NOMO-1 (cell line): ENCODE measurements at regions not wholly inside any gene's neighbourhood (a gene's known extent, or its start where the extent isn't known, plus 50 kb on each side); places are given as distances from the start of the nearest gene placed in this dataset.
A peak's percentile ranks its signal among the peaks of the same experiment; 100 is the strongest.
"Not testable (repeated sequence)": the region's sequence is repeated elsewhere in the genome, so short reads cannot be mapped to it uniquely, and the experiment has no call there.

Experiments used
- DNase-seq, 2 experiments: peaks; one replicate each; lab custom pipeline; 2025; ENCODE audit not compliant: unreplicated experiment in 2 of 2; lab: John Stamatoyannopoulos, UW

DNA sequence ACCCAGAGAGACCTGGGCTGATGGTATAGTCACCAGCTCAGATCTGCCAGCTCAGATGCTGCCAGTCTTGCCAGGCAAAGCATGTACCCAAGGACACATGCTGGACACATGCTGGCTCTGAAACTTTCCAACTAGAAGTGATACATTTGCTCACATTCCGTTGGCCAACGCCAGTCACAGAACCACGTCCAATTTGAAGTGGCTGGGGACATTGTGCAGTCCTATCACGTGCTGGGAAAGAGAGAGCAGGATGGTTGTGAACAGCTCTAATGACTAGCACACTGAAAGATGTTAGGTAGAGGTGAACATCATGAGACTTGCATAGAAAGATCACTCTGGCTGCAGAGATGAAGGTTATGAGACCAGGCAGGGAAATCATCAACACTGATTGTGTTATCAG is 308.5 kb upstream of the ROPN1 start:
- DNase-seq = no peak

GRCh38 chr3:124303305-124303910 is 311.5 kb upstream of the ROPN1 start:
- no peak for DNase-seq

- no peak for DNase-seq
Measured at GRCh38 chr3:124306665-124307064, 314.7 kb upstream of the ROPN1 start.

- DNase-seq = no peak
Measured at GRCh38 chr3:124313621-124314020, 321.7 kb upstream of the ROPN1 start.

GRCh38 chr3:124315215-124316033 is 323.5 kb upstream of the ROPN1 start:
- no peak for DNase-seq

DNA sequence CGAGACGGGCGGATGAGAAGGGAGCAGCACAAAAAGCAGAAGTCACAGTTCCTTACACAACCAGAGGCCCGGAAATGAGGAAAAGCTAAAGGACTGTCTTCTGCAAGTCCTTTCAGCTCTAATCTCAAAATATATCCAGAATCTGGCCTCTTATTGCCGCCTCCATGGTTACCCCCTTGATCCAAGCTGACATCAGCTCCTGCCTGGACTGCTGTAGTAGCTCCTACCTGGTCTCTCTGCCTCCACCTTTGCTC is 324.0 kb upstream of the ROPN1 start:
- DNase-seq = peak; percentile 52 to 57

DNA sequence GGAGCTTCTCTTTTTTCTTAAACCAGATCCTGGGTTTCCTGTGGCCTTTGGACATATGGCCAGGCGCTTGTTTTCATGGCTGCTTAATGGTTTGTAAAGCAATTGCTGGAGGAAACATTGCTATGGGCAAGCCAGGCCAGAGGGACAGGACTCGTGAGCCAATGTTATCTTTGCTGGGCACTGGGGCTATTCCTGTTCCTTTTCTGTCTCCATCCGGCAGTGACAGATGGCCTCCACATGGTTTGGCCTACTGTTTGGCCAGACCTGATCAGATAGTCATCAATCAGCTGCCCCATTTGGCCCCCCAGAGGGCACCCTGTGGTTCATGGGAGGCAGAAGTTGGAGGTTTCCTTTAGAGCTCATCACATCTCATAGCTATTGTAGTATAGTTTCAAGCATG is 326.1 kb upstream of the ROPN1 start:
- no peak for DNase-seq

DNA sequence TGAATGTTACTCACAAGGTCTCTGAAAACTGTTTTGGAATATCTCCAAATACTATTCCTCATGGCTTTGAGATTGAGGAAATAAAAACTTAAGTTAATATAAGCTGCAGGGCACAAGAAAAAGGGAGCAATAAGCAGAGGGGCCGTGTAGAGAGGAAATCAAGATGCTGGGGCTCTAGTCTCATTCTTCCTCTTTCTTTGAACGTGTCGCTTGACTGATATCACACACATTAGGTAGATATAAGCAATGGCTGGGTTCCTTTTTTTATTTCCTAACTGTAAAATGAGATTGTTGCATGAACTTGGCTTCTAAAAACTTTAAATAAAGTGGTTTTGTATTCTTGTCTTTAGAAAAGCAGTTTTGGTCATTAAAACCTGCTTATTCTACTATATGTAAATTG is 326.7 kb upstream of the ROPN1 start:
- DNase-seq = peak in 1 of 2 experiments; percentile 23

- DNase-seq = no peak
Measured at GRCh38 chr3:124320976-124321375, 329.1 kb upstream of the ROPN1 start.

DNA sequence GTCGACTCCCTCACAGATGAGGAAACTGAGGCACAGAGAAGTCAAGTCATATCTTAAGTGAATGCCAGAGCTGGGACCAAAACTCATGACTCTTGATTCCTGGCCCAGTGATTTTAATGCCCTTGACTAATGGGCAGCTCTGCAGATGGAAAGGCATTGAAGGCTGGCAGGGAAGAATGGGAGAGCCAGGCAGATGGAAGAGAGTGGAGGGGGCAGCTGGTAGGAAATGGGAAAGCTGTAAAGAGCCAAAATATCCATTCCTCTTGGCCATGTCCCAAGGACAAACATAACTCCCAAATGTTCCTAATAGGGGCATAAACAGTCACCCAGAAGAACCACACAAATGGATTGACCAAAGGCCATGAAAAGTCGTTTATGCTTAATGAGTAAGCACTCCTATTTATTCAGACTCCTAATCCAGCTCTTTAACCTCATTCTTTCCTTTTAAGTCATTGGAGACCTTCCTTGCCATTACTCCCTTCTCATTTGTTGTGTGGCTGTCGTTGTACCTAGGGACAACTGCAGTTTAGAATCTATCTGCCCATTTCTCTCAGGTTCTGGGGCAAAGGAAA is 330.5 kb upstream of the ROPN1 start:
- DNase-seq = no peak

- DNase-seq = no peak
Measured at GRCh38 chr3:124322966-124323365, 331.0 kb upstream of the ROPN1 start.

GRCh38 chr3:124325248-124325647 is 333.3 kb upstream of the ROPN1 start:
- no peak for DNase-seq

GRCh38 chr3:124329723-124330122 is 337.8 kb upstream of the ROPN1 start:
- no peak for DNase-seq

GRCh38 chr3:124333931-124334640 is 342.2 kb upstream of the ROPN1 start:
- DNase-seq = no peak

DNA sequence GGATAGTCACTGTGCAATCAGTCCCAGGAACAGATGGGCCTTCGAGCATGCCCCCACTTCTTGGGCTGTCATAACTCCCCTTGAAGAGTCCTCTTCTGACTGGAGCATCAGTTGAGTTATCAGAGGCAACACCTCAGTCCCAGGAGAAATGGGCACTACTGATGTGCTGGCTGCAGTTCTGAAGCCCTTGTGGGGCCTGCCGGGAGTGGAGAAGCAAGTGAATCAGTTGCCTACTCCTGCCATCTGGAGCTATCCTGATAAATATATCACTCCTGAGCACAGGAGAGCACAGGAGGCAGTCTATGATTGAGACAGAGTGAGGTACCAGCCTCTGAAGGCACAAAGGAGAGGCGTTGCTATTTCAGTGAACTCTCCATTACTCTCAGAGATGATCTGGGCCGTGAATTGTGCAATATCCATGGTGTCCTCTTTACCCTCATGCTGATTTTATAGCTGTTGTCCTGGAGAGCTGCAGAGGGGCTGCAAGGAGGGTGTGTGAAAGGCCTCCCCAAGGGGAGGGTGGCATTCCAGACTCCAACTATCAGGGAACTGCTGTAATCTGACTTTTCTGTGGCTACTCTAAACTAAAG is 344.2 kb upstream of the ROPN1 start:
- no peak for DNase-seq

DNA sequence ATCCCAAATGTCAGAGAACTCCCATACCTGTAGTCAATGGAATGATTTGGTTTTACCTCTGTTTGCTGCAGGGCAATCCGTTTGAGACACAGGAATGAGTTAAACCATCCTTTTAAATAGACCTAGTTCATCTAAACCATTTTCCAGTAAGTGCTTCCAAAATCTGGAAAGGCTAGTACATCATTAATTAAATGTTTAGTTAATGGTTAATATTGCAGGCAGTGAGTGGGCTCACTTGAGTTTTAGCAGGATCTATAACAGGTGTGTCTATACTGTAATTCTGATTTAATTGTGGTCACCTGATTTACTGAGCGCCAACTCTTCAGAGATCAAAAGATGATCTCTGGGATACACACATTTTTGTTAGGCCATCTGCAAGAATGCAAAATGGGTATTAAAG is 353.9 kb upstream of the ROPN1 start:
- no peak for DNase-seq

DNA sequence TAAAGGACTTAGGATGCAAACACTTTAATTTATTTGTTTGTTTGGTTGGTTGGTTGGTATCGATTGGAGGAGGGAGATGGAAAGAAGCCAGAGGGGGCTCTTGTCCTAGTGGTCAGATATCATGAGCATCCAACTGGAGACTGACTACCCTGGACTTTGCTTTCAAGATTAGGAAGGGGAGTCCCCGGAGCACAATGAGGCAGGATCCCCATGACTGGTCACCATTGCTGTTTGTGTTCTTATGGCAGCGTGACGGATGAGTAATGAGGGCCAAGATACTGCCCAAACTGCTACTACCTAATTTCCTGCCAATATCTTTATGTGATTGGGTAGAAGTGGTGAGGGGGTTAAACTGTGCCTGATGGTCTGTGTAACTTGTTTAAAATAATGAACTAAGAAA is 354.6 kb upstream of the ROPN1 start:
- no peak for DNase-seq

DNA sequence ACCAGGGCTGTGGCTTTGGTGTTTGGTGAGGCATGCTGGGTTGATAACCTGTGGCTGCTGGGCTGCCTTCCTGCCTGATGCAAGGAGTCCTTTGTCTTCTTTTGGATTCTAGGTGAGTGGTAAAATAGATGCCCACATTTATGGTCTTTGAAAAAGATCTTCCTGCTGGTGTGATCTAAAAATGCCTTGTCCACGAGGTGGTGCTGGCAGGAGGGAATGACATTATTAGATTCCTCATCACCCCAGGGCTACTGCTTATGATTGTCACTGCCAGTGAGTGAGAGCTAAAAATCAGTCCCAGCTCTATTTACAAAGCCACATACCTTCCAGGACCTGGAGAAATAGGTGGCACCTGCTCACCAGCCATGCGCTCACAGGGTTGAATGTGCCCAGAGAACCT is 355.5 kb upstream of the ROPN1 start:
- no peak for DNase-seq

- not testable (repeated sequence) for DNase-seq
Measured at GRCh38 chr3:124348555-124348954, 356.6 kb upstream of the ROPN1 start.

- peak in 1 of 2 experiments; percentile 1 for DNase-seq
Measured at GRCh38 chr3:124351430-124352148, 359.7 kb upstream of the ROPN1 start.

- no peak for DNase-seq
Measured at GRCh38 chr3:124352149-124352539, 360.2 kb upstream of the ROPN1 start.
